Neuronal stem cell (in vitro differentiated cells): ENCODE measurements at regions not wholly inside any gene's neighbourhood (a gene's known extent, or its start where the extent isn't known, plus 50 kb on each side); places are given as distances from the start of the nearest gene placed in this dataset.
"Not testable (repeated sequence)": the region's sequence is repeated elsewhere in the genome, so short reads cannot be mapped to it uniquely, and the experiment has no call there.

Source experiments
- DNase-seq: peaks from one replicate; pipeline ENCODE4 v3.0.0-alpha.2; 2013; ENCODE audit warnings: low spot score
- H2AFZ ChIP-seq: one replicate; pipeline ENCODE4 v1.6.1; 2013; ENCODE audit warnings: mild to moderate bottlenecking, low read length, inconsistent platforms
- H2AK5ac ChIP-seq: 2 replicates; pipeline ENCODE4 v1.6.1; 2013; ENCODE audit warnings: low read depth, mild to moderate bottlenecking, inconsistent platforms, low read length, moderate library complexity, mixed read lengths
- H2BK120ac ChIP-seq: 2 replicates; pipeline ENCODE4 v1.6.1; 2013; ENCODE audit warnings: low read depth, mild to moderate bottlenecking, inconsistent platforms, low read length, moderate library complexity, mixed read lengths
- H2BK12ac ChIP-seq: one replicate; pipeline ENCODE4 v1.6.1; 2013; ENCODE audit warnings: low read length, inconsistent platforms
- H2BK15ac ChIP-seq: 2 replicates; pipeline ENCODE4 v1.6.1; 2013; ENCODE audit warnings: mild to moderate bottlenecking, low read length, inconsistent platforms, mixed read lengths
- H2BK5ac ChIP-seq: one replicate; pipeline ENCODE4 v1.6.1; 2013; ENCODE audit warnings: inconsistent platforms, mild to moderate bottlenecking, low read length, moderate library complexity
- H3K14ac ChIP-seq: one replicate; pipeline ENCODE4 v1.6.1; 2013; ENCODE audit warnings: low read length, inconsistent platforms
- H3K18ac ChIP-seq: 2 replicates; pipeline ENCODE4 v1.6.1; 2013; ENCODE audit warnings: low read length, inconsistent platforms
- H3K23ac ChIP-seq: 2 replicates; pipeline ENCODE4 v1.6.1; 2013; ENCODE audit warnings: low read depth, mild to moderate bottlenecking, mixed read lengths, low read length, inconsistent platforms; ENCODE audit not compliant: poor library complexity
- H3K27ac ChIP-seq: replicated peaks from 3 replicates; pipeline ENCODE4 v1.5.1; 2013; ENCODE audit warnings: low read length, inconsistent platforms
- H3K27me3 ChIP-seq, 3 experiments: 2 replicates each; pipeline ENCODE4 v1.6.1; 2013; ENCODE audit warnings: low read length in 3 of 3, mild to moderate bottlenecking in 2 of 3, inconsistent platforms in 1 of 3, low read depth in 1 of 3, mixed read lengths in 1 of 3, moderate library complexity in 1 of 3; ENCODE audit not compliant: control insufficient read depth in 3 of 3, insufficient read depth in 3 of 3
- H3K36me3 ChIP-seq, 2 donors: replicated peaks in 1 of 2; 2 replicates each; pipeline ENCODE4 v1.6.1; 2013; ENCODE audit warnings: low read length in 2 of 2; ENCODE audit not compliant: control insufficient read depth in 2 of 2, insufficient read depth in 2 of 2
- H3K4ac ChIP-seq: 2 replicates; pipeline ENCODE4 v1.6.1; 2013; ENCODE audit warnings: inconsistent platforms, mild to moderate bottlenecking, low read length, moderate library complexity
- H3K4me1 ChIP-seq, 2 donors: 1 replicate in 1 of 2; 2 replicates in 1 of 2; pipeline ENCODE4 v1.6.1; 2013; ENCODE audit warnings: low read length in 2 of 2, low read depth in 1 of 2; ENCODE audit not compliant: control insufficient read depth in 2 of 2, insufficient read depth in 1 of 2
- H3K4me2 ChIP-seq: one replicate; pipeline ENCODE4 v1.6.1; 2013; ENCODE audit warnings: mild to moderate bottlenecking, low read length, inconsistent platforms; ENCODE audit not compliant: insufficient read depth, poor library complexity, severe bottlenecking
- H3K4me3 ChIP-seq, 2 donors: 2 replicates each; pipeline ENCODE4 v1.5.1; 2013; ENCODE audit warnings: low read length in 2 of 2, mild to moderate bottlenecking in 2 of 2, inconsistent platforms in 1 of 2, moderate library complexity in 1 of 2
- H3K79me1 ChIP-seq: one replicate; pipeline ENCODE4 v1.6.1; 2013; ENCODE audit warnings: low read depth, mild to moderate bottlenecking, inconsistent platforms, low read length, moderate library complexity
- H3K9ac ChIP-seq: one replicate; pipeline ENCODE4 v1.6.1; 2013; ENCODE audit warnings: mild to moderate bottlenecking, low read depth, low read length, inconsistent platforms; ENCODE audit not compliant: poor library complexity
- H3K9me3 ChIP-seq, 2 donors: replicated peaks in 1 of 2; 2 replicates each; pipeline versions ENCODE3 to v1.6.1; 2013; ENCODE audit warnings: low read length in 2 of 2, mild to moderate bottlenecking in 2 of 2, inconsistent platforms in 1 of 2, low read depth in 1 of 2, mixed read lengths in 1 of 2, moderate library complexity in 1 of 2; ENCODE audit not compliant: control insufficient read depth in 2 of 2, insufficient read depth in 1 of 2
- H4K8ac ChIP-seq: one replicate; pipeline ENCODE4 v1.6.1; 2013; ENCODE audit warnings: low read depth, mild to moderate bottlenecking, inconsistent platforms, low read length, moderate library complexity
- H4K91ac ChIP-seq: one replicate; pipeline ENCODE4 v1.6.1; 2013; ENCODE audit warnings: low read length, low read depth, mild to moderate bottlenecking, inconsistent platforms; ENCODE audit not compliant: poor library complexity
- WGBS, 2 donors: extraction: QIAGEN DNeasy Blood & Tissue Kit; methylation state at CpG; one replicate each; pipeline ENCODE4 v1.1.7; 2013; ENCODE audit warnings: missing lambda C conversion rate in 2 of 2, mixed read lengths in 1 of 2; ENCODE audit not compliant: insufficient read length in 2 of 2, insufficient replicate concordance in 1 of 2; ENCODE audit errors: extremely low coverage in 2 of 2; 5-methylcytosine and 5-hydroxymethylcytosine counted together

- Histone ChIP-seq H3K9ac (no peak overlapping the region), H2AK5ac (no peak overlapping the region), H3K4me3 (no peak overlapping the region), H2BK5ac (no peak overlapping the region), H3K27ac (no peak overlapping the region), H3K27me3 (no peaks in the 10 kb centered on the region), H3K36me3 (no peaks in the 10 kb centered on the region), H3K18ac (no peak overlapping the region), H3K14ac (no peak overlapping the region), H2AFZ (no peak overlapping the region), H3K9me3 (no peaks in the 10 kb centered on the region), H2BK15ac (no peak overlapping the region), H3K4me1 (no peaks in the 10 kb centered on the region), H3K4me2 (no peak overlapping the region), H4K8ac (no peak overlapping the region), H4K91ac (no peak overlapping the region), H2BK12ac (no peak overlapping the region), H2BK120ac (no peak overlapping the region), H3K79me1 (no peaks in the 10 kb centered on the region), H3K4ac (no peak overlapping the region), H3K23ac (no peak overlapping the region)
- no peak for DNase-seq
- WGBS, 2 donors, result no CpG with 5 or more reads among the region's 1 CpG
These were observed 183.3 kb upstream of the EPHA6 start for GRCh38 chr3:96631050-96631449.

DNA sequence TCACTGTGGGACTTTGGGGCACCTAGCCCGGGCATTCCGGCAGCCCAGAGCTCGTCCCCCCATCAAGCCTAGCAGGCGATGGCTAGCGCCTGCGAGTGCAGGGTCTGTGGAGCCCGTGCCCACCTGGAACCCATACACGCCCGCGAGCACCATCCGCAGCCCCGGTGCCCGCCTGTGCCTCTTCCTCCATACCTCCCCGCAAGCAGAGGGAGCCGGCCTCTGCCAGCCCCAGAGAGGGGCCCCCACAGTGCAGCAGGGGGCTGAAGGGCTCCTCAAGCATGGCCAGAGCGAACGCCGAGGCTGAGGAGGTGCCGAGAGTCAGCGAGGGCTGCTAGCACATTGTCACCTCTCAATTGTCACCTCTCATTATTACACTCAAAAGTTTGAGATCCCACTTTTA is 167.8 kb upstream of the EPHA6 start:
- Histone ChIP-seq H3K23ac (no peak overlapping the region), H2BK15ac (no peak overlapping the region), H4K8ac (peak overlapping the region; percentile 3), H3K4me2 (no peak overlapping the region), H2BK120ac (no peak overlapping the region), H2AK5ac (no peak overlapping the region), H2AFZ (no peak overlapping the region), H3K14ac (no peak overlapping the region), H3K4me1 (no peaks in the 10 kb centered on the region), H3K9ac (no peak overlapping the region), H3K18ac (no peak overlapping the region), H3K4ac (no peak overlapping the region), H3K27ac (no peak overlapping the region), H3K36me3 (no peaks in the 10 kb centered on the region), H3K79me1 (no peaks in the 10 kb centered on the region), H2BK5ac (no peak overlapping the region), H4K91ac (no peak overlapping the region), H3K27me3 (no peaks in the 10 kb centered on the region), H2BK12ac (no peak overlapping the region), H3K9me3 (no peaks in the 10 kb centered on the region), H3K4me3 (no peak overlapping the region)
- WGBS, 2 donors, result no CpG with 5 or more reads among the region's 20 CpGs
- no peak for DNase-seq

GRCh38 chr3:96657710-96658109 is 156.7 kb upstream of the EPHA6 start:
- Histone ChIP-seq H2AFZ (peak overlapping the region; percentile 33), H3K79me1 (no peaks in the 10 kb centered on the region), H3K9ac (no peak overlapping the region), H3K4ac (no peak overlapping the region), H3K9me3 (no peaks in the 10 kb centered on the region), H3K4me3 (peak overlapping the region in 1 of 2 donors; percentile 25), H3K4me2 (no peak overlapping the region), H2AK5ac (no peak overlapping the region), H3K36me3 (no peaks in the 10 kb centered on the region), H2BK5ac (no peak overlapping the region), H3K23ac (no peak overlapping the region), H2BK12ac (no peak overlapping the region), H3K4me1 (no peaks in the 10 kb centered on the region), H3K27ac (no peak overlapping the region), H2BK15ac (no peak overlapping the region), H3K14ac (no peak overlapping the region), H2BK120ac (no peak overlapping the region), H3K27me3 (no peaks in the 10 kb centered on the region), H3K18ac (no peak overlapping the region), H4K8ac (no peak overlapping the region), H4K91ac (no peak overlapping the region)
- no peak for DNase-seq
- WGBS, 2 donors, result no CpG with 5 or more reads among the region's 8 CpGs

DNA sequence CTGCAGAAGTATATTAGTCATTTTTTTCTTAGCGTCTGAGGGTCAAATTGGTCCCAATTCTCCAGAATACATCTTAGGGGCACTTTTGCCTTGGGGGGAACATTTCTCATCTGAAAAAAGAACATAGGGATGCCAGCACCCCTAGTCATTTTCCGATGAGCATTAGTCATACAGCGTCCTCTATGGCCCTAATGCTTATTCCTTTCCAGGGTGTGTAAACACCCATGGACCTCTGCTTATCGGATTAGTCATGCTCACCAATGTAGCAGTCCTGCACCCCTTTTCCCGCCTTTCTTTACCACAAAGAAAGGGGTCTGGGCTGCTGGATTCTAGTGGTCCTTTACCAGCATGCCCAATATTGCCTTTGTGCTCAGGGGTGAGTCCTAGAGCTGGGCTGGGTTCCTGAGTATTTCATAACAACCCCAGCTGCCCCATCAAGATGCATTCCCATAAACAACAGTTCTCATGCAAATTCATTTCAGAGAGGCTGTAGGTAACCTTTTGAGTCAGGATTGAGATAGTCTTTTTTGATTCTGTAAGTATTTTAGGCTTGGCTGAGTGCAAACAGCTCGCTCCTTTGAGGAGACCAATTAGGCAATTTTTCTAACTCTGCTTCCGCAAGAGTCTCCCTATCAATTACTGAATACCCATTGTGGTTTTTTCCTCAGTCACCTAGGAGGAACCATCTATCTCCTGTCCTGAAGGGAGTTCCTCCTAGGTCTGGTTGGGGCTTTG is 142.4 kb upstream of the EPHA6 start:
- H3K9me3 ChIP-seq, H3K14ac ChIP-seq, H2BK12ac ChIP-seq, H3K23ac ChIP-seq, H2BK15ac ChIP-seq, H2AK5ac ChIP-seq, H3K4me1 ChIP-seq, H2BK120ac ChIP-seq, H3K4ac ChIP-seq, H3K9ac ChIP-seq, H2BK5ac ChIP-seq, H3K79me1 ChIP-seq, H3K18ac ChIP-seq, H2AFZ ChIP-seq, H4K91ac ChIP-seq, H3K4me2 ChIP-seq, H4K8ac ChIP-seq, DNase-seq, H3K36me3 ChIP-seq, H3K27me3 ChIP-seq, H3K4me3 ChIP-seq, H3K27ac ChIP-seq: not testable (repeated sequence)
- no CpG with 5 or more reads among the region's 7 CpGs for WGBS, 2 donors
